ENCODE measurements at regions not wholly inside any gene's neighbourhood (a gene's known extent, or its start where the extent isn't known, plus 50 kb on each side); places are given as distances from the start of the nearest gene placed in this dataset.

DNA sequence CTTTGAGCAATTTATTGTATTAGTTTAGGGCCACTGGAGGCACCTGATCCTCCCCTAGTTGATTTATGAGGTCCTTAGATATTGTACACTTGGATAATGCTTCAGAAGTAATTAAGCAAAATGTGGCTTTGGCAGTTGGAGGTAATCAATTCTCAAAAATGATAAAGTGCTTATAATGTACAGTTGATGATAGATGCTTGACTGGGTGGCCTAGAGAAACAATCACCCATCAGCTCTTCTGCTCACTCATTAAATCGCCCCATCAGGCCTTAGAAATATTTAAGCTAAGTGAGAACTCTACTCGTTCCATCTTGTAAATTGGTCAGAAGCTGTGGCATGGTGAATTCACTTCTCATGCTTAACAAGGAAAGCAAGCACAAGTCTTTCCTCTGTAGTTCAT lies 349.9 kb downstream of the SAMD5 start:
- no peaks in the 10 kb centered on the region for H3K79me1 ChIP-seq (ENCODE audit: low read depth, low read length)
- no peak overlapping the region for H4K8ac ChIP-seq (ENCODE audit: extremely low read depth, insufficient read depth, low read length)
- H3K14ac ChIP-seq (ENCODE audit: insufficient read length), result no peak overlapping the region
- H4K20me1 ChIP-seq (replicated peaks in 1 of 2; ENCODE audit: control insufficient read depth in 1 of 2, insufficient read depth in 2 of 2, low read length in 2 of 2), result no peaks in the 10 kb centered on the region
- no peak overlapping the region for H4K5ac ChIP-seq (ENCODE audit: insufficient read length, low read depth, low read length)
- no peaks in the 10 kb centered on the region for H3K9me3 ChIP-seq (ENCODE audit: insufficient read depth in 2 of 2, low read depth in 1 of 2, low read length in 1 of 2)
- H2BK12ac ChIP-seq (ENCODE audit: low read depth, low read length), result no peak overlapping the region
- 89% methylated on average over 2 of the region's 2 CpGs; no CpG with 5 or more reads in 1 of the 2 experiments for WGBS, 2 experiments (ENCODE audit: extremely low coverage in 1 of 2, insufficient coverage in 1 of 2, insufficient read length in 1 of 2, insufficient replicate concordance in 2 of 2, low coverage in 1 of 2, low lambda C conversion rate in 2 of 2, missing lambda C conversion rate in 1 of 2)
- no peak for TF ChIP-seq SP1 (IDR thresholded peaks at IDR 0.05; ENCODE audit: low read depth, low read length)
- no peak for TF ChIP-seq EP300 (IDR thresholded peaks at IDR 0.05; ENCODE audit: borderline replicate concordance in 1 of 2, low read depth in 2 of 2, low read length in 2 of 2)
- TF ChIP-seq HDAC2 (IDR thresholded peaks at IDR 0.05; ENCODE audit: borderline replicate concordance in 1 of 2, low read depth in 2 of 2, low read length in 2 of 2), result no peak
- TF ChIP-seq SRF (IDR thresholded peaks at IDR 0.05; ENCODE audit: low read depth, low read length), result no peak
- TF ChIP-seq RBBP5 (IDR thresholded peaks at IDR 0.05; ENCODE audit: borderline replicate concordance, low read depth, low read length), result no peak
- TF ChIP-seq CBX5 (IDR thresholded peaks at IDR 0.05; ENCODE audit: low read depth, low read length), result no peak
- no peak for TF ChIP-seq SP2 (IDR thresholded peaks at IDR 0.05; ENCODE audit: low read length)
- no peak for TF ChIP-seq TCF12 (IDR thresholded peaks at IDR 0.05; ENCODE audit: low read depth, low read length)
- H3K27ac ChIP-seq (ENCODE audit: low read depth, low read length), result no peak overlapping the region
- no peak for DNase-seq (ENCODE audit: low read depth in 1 of 2, low spot score in 2 of 2)
- no peaks in the 10 kb centered on the region for H3K79me2 ChIP-seq (ENCODE audit: control insufficient read depth in 1 of 2, insufficient read depth in 2 of 2, low read length in 2 of 2)
- H2BK120ac ChIP-seq (replicated peaks; ENCODE audit: low read depth, low read length), result no peak overlapping the region
- H3K9ac ChIP-seq (replicated peaks in 1 of 4; ENCODE audit: extremely low read depth in 1 of 4, low read depth in 3 of 4, low read length in 3 of 4), result no peak overlapping the region
- H3K23me2 ChIP-seq (ENCODE audit: low read depth, low read length), result no peaks in the 10 kb centered on the region
- ChIA-PET POLR2A (ENCODE audit: partially characterized antibody) (no interaction called here), CTCF (ENCODE audit: partially characterized antibody) (no interaction called here)
- H3K4me1 ChIP-seq (replicated peaks in 1 of 4; ENCODE audit: control insufficient read depth in 3 of 4, insufficient read depth in 4 of 4, low read length in 3 of 4), result no peaks in the 10 kb centered on the region
- H2AFZ ChIP-seq (ENCODE audit: low read length), result no peak overlapping the region
- H3K23ac ChIP-seq (ENCODE audit: insufficient read length), result no peak overlapping the region
- H3K56ac ChIP-seq (replicated peaks; ENCODE audit: insufficient read length, low read depth, low read length), result no peak overlapping the region
- H2BK20ac ChIP-seq (ENCODE audit: low read length), result no peak overlapping the region
- H2BK5ac ChIP-seq (ENCODE audit: low read depth, low read length), result no peak overlapping the region
- H2AK5ac ChIP-seq (ENCODE audit: low read depth, low read length), result no peak overlapping the region
- no peak overlapping the region for H3K4me3 ChIP-seq (ENCODE audit: extremely low read depth in 1 of 4, insufficient read depth in 2 of 4, low read depth in 3 of 4, low read length in 4 of 4)
- H3K18ac ChIP-seq (ENCODE audit: extremely low read depth, low read length), result no peak overlapping the region
- no peaks in the 10 kb centered on the region for H3K27me3 ChIP-seq (replicated peaks in 1 of 4; ENCODE audit: control insufficient read depth in 3 of 4, extremely low read depth in 1 of 4, insufficient read depth in 3 of 4, low read length in 3 of 4)
- no peak for FAIRE-seq
- H3K4me2 ChIP-seq (ENCODE audit: insufficient read depth in 1 of 2, low read depth in 2 of 2, low read length in 2 of 2), result no peak overlapping the region
- no peak overlapping the region; the same call in 1 of the 2 replicates for H2BK15ac ChIP-seq (ENCODE audit: low read length)
- no peaks in the 10 kb centered on the region for H3K36me3 ChIP-seq (ENCODE audit: control insufficient read depth in 2 of 4, insufficient read depth in 4 of 4, low read length in 3 of 4)
- H3K4ac ChIP-seq (replicated peaks; ENCODE audit: insufficient read length, low read depth, low read length), result no peak overlapping the region
- H4K91ac ChIP-seq (replicated peaks; ENCODE audit: insufficient read length, low read length), result no peak overlapping the region

All from H1 (cell line).